ENCODE measurements at regions not wholly inside any gene's neighbourhood (a gene's known extent, or its start where the extent isn't known, plus 50 kb on each side); places are given as distances from the start of the nearest gene placed in this dataset.
A peak's percentile ranks its signal among the peaks of the same experiment; 100 is the strongest.

- H3K27ac ChIP-seq = peak overlapping the region; percentile 52
- TF ChIP-seq CTCF (conservative IDR thresholded peaks at IDR 0.05) = no peak
Measured at GRCh38 chr1:47578721-47579419, 141.0 kb downstream of the FOXD2 start.

GRCh38 chr1:47579809-47580208 is 142.0 kb downstream of the FOXD2 start:
- no peak for TF ChIP-seq CTCF (conservative IDR thresholded peaks at IDR 0.05)
- H3K27ac ChIP-seq = no peak overlapping the region

GRCh38 chr1:47580451-47580995 is 142.7 kb downstream of the FOXD2 start:
- no peak for TF ChIP-seq CTCF (conservative IDR thresholded peaks at IDR 0.05)
- H3K27ac ChIP-seq = no peak overlapping the region

- no peak for TF ChIP-seq CTCF (conservative IDR thresholded peaks at IDR 0.05)
- no peak overlapping the region for H3K27ac ChIP-seq
Measured at GRCh38 chr1:47582891-47583608, 145.2 kb downstream of the FOXD2 start.

GRCh38 chr1:47584249-47584648 is 146.4 kb downstream of the FOXD2 start:
- TF ChIP-seq CTCF (conservative IDR thresholded peaks at IDR 0.05) = no peak
- no peak overlapping the region for H3K27ac ChIP-seq

GRCh38 chr1:47585141-47585902 is 147.5 kb downstream of the FOXD2 start:
- no peak for TF ChIP-seq CTCF (conservative IDR thresholded peaks at IDR 0.05)
- H3K27ac ChIP-seq = no peak overlapping the region
